Ascending aorta (tissue), 2 donors: ENCODE measurements at regions not wholly inside any gene's neighbourhood (a gene's known extent, or its start where the extent isn't known, plus 50 kb on each side); places are given as distances from the start of the nearest gene placed in this dataset.

Experiments used
- DNase-seq, 2 donors: peaks; one replicate each; pipeline ENCODE4 v3.0.0-alpha.2; 2019; ENCODE audit warnings: low spot score in 2 of 2
- H3K27ac ChIP-seq, 2 donors: fragments of 200-600 bp; sonication (generic); one replicate each; pipeline ENCODE4 v1.5.1; 2016 to 2017; ENCODE audit warnings: mild to moderate bottlenecking in 1 of 2
- H3K27me3 ChIP-seq: fragments of 200-600 bp; sonication (generic); one replicate; pipeline ENCODE4 v1.5.1; 2017
- H3K36me3 ChIP-seq, 2 donors: fragments of 200-600 bp; sonication (generic); one replicate each; pipeline ENCODE4 v1.5.1; 2016
- H3K4me1 ChIP-seq, 2 donors: fragments of 200-600 bp; sonication (generic); one replicate each; pipeline ENCODE4 v1.5.1; 2016 to 2017; ENCODE audit warnings: mild to moderate bottlenecking in 1 of 2
- H3K4me3 ChIP-seq, 2 donors: fragments of 200-600 bp; sonication (generic); one replicate each; pipeline ENCODE4 v1.5.1; 2016 to 2017; ENCODE audit warnings: mild to moderate bottlenecking in 1 of 2
- H3K9me3 ChIP-seq, 2 donors: fragments of 200-600 bp; sonication (generic); one replicate each; pipeline ENCODE4 v1.5.1; 2016
- CTCF ChIP-seq, 3 experiments: fragments of 200-600 bp in 2 of 3; fragments of 450-650 bp in 1 of 3; sonication (generic) in 2 of 3; IDR thresholded peaks; one replicate each; pipeline ENCODE4 v1.5.1; 2016 to 2019; ENCODE audit warnings: antibody characterized with exemption in 3 of 3, mild to moderate bottlenecking in 1 of 3, moderate library complexity in 1 of 3
- intact Hi-C: fragments of 100-400 bp; cut with DNase I; formaldehyde crosslinking; loops from one replicate; pipeline ENCODE4 v1.15.1; 2023

- intact Hi-C loops: no loop called here
- no peak overlapping the region for H3K4me3 ChIP-seq
Observed at GRCh38 chr2:67642961-67643360, 245.8 kb downstream of the ETAA1 start.

GRCh38 chr2:67645280-67646138, 248.4 kb downstream of the ETAA1 start:
- H3K27ac ChIP-seq: peak overlapping the region in 1 of 2 donors; percentile 12

More at GRCh38 chr2:67642961-67643360, 245.8 kb downstream of the ETAA1 start:
- Histone ChIP-seq H3K27me3 (no peaks in the 10 kb centered on the region), H3K4me1 (peaks cover 3 to 11% of the 10 kb centered on the region in 2 donors), H3K9me3 (no peaks in the 10 kb centered on the region), H3K36me3 (no peaks in the 10 kb centered on the region), H3K27ac (no peak overlapping the region)
- TF ChIP-seq CTCF (IDR thresholded peaks at IDR 0.05): no peak
- DNase-seq: no peak

GRCh38 chr2:67646714-67647333, 249.7 kb downstream of the ETAA1 start:
- Histone ChIP-seq H3K27me3 (no peaks in the 10 kb centered on the region), H3K36me3 (no peaks in the 10 kb centered on the region), H3K4me3 (no peak overlapping the region), H3K27ac (peak overlapping the region in 1 of 2 donors; percentile 12), H3K9me3 (no peaks in the 10 kb centered on the region), H3K4me1 (peaks cover 8 to 27% of the 10 kb centered on the region in 2 donors)
- intact Hi-C loops: loop anchor here (5.0 kb wide), 1 partner anchor 385 kb away; no protein-coding TSS in a partner anchor
- TF ChIP-seq CTCF (IDR thresholded peaks at IDR 0.05): no peak
- DNase-seq: no peak

More at GRCh38 chr2:67645280-67646138, 248.4 kb downstream of the ETAA1 start:
- TF ChIP-seq CTCF (IDR thresholded peaks at IDR 0.05): no peak
- intact Hi-C loops: loop anchor here (5.0 kb wide), 1 partner anchor 387 kb away; no protein-coding TSS in a partner anchor
- H3K4me1 ChIP-seq: peaks cover 8 to 20% of the 10 kb centered on the region in 2 donors
- DNase-seq: no peak
- no peaks in the 10 kb centered on the region for H3K9me3 ChIP-seq
- H3K4me3 ChIP-seq: no peak overlapping the region
- H3K36me3 ChIP-seq: no peaks in the 10 kb centered on the region
- no peaks in the 10 kb centered on the region for H3K27me3 ChIP-seq

- intact Hi-C loops: loop anchor here (2.0 to 5.0 kb wide), 4 partner anchors 191 to 1217 kb away; no protein-coding TSS in a partner anchor
- no peaks in the 10 kb centered on the region for H3K36me3 ChIP-seq
- no peak for DNase-seq
- no peaks in the 10 kb centered on the region for H3K27me3 ChIP-seq
- H3K4me1 ChIP-seq: peaks cover 5 to 27% of the 10 kb centered on the region in 2 donors
- H3K27ac ChIP-seq: peak overlapping the region; percentile 14 to 61
- H3K9me3 ChIP-seq: no peaks in the 10 kb centered on the region
- H3K4me3 ChIP-seq: no peak overlapping the region
- no peak for TF ChIP-seq CTCF (IDR thresholded peaks at IDR 0.05)
Observed at GRCh38 chr2:67649331-67650261, 252.5 kb downstream of the ETAA1 start.
